Ovary (tissue), 3 donors: ENCODE measurements at regions not wholly inside any gene's neighbourhood (a gene's known extent, or its start where the extent isn't known, plus 50 kb on each side); places are given as distances from the start of the nearest gene placed in this dataset.

Experiments
- CTCF ChIP-seq, 3 donors: fragments of 450-650 bp in 2 of 3; fragments of 200-600 bp in 1 of 3; IDR thresholded peaks; one replicate each; pipeline versions ENCODE4 v1.5.1 to v1.8.0; 2016 to 2022; ENCODE audit warnings: antibody characterized with exemption in 3 of 3, mild to moderate bottlenecking in 1 of 3
- EP300 ChIP-seq: sonication (generic); formaldehyde crosslinking; IDR thresholded peaks from one replicate; pipeline ENCODE4 v1.6.1; 2017; ENCODE audit warnings: antibody characterized with exemption
- donor health status: DM: no; HTN: no; CAD: no.

GRCh38 chr6:74093361-74093760, 397.4 kb downstream of the CD109 start:
- TF ChIP-seq CTCF (IDR thresholded peaks at IDR 0.05) = no peak
- TF ChIP-seq EP300 = no peak
